GM12878 (cell line): ENCODE measurements at regions not wholly inside any gene's neighbourhood (a gene's known extent, or its start where the extent isn't known, plus 50 kb on each side); places are given as distances from the start of the nearest gene placed in this dataset.

ENCODE experiments used
- ASH2L ChIP-seq: fragments of 300-600, 200-600 bp; sonication (generic); IDR thresholded peaks from 2 replicates; pipeline ENCODE4 v1.6.1; 2017; ENCODE audit warnings: low read depth, mild to moderate bottlenecking, borderline replicate concordance
- CHD1 ChIP-seq: IDR thresholded peaks from 2 replicates; pipeline ENCODE4 v1.6.1; 2012; ENCODE audit warnings: low read depth, low read length, improper control_type of control experiment
- CREM ChIP-seq: IDR thresholded peaks from 2 replicates; pipeline ENCODE4 v1.6.1; 2014; ENCODE audit warnings: antibody characterized with exemption, low read depth
- EZH2 ChIP-seq: IDR thresholded peaks from 2 replicates; pipeline ENCODE4 v1.6.1; 2012; ENCODE audit warnings: low read depth, mild to moderate bottlenecking, control low read depth, inconsistent platforms, low read length, borderline replicate concordance; ENCODE audit not compliant: control insufficient read depth
- HCFC1 ChIP-seq: fragments of 150-350 bp; IDR thresholded peaks from 2 replicates; pipeline ENCODE4 v1.6.1; 2014; ENCODE audit warnings: low read length
- HDAC2 ChIP-seq: fragments of 200-600 bp; sonication (generic); IDR thresholded peaks from 2 replicates; pipeline ENCODE4 v1.6.1; 2017
- HSF1 ChIP-seq: fragments of 150-350 bp; IDR thresholded peaks from 2 replicates; pipeline ENCODE4 v1.6.1; 2014; ENCODE audit warnings: mild to moderate bottlenecking, low read depth, low read length
- NFYB ChIP-seq: IDR thresholded peaks from 2 replicates; pipeline ENCODE4 v1.6.1; 2011; ENCODE audit warnings: low read depth, mild to moderate bottlenecking, low read length, improper control_type of control experiment, moderate library complexity; ENCODE audit not compliant: insufficient read depth
- NKRF ChIP-seq: fragments of 450-650 bp; conservative IDR thresholded peaks from 2 replicates; pipeline ENCODE4 v1.6.1; 2017; ENCODE audit warnings: mild to moderate bottlenecking, moderate library complexity
- POLR2A ChIP-seq: IDR thresholded peaks from 2 replicates; pipeline ENCODE4 v1.6.1; 2011; ENCODE audit warnings: low read depth, mild to moderate bottlenecking, low read length
- PRDM15 ChIP-seq: fragments of 450-650 bp; formaldehyde crosslinking; IDR thresholded peaks from 2 replicates; pipeline ENCODE4 v1.4.0; 2020; ENCODE audit warnings: mild to moderate bottlenecking, moderate library complexity
- RAD21 ChIP-seq: IDR thresholded peaks from 2 replicates; pipeline ENCODE4 v1.6.1; 2011; ENCODE audit warnings: mild to moderate bottlenecking, low read depth, low read length, moderate library complexity; ENCODE audit not compliant: insufficient read depth
- RCOR1 ChIP-seq: conservative IDR thresholded peaks from 2 replicates; pipeline ENCODE4 v1.6.1; 2012; ENCODE audit warnings: low read depth, low read length, improper control_type of control experiment
- RFX5 ChIP-seq: IDR thresholded peaks from 2 replicates; pipeline ENCODE4 v1.6.1; 2011; ENCODE audit warnings: low read depth, low read length, improper control_type of control experiment
- SMAD5 ChIP-seq: IDR thresholded peaks from 2 replicates; pipeline ENCODE4 v1.6.1; 2016; ENCODE audit warnings: antibody characterized with exemption, low read depth
- USF2 ChIP-seq: IDR thresholded peaks from 2 replicates; pipeline ENCODE4 v1.6.1; 2011; ENCODE audit warnings: low read depth, low read length, improper control_type of control experiment, borderline replicate concordance
- ZBTB33 ChIP-seq: fragments of 450-650 bp; IDR thresholded peaks from 2 replicates; pipeline ENCODE4 v1.6.1; 2017; ENCODE audit warnings: mild to moderate bottlenecking
- ZNF207 ChIP-seq: fragments of 450-650 bp; IDR thresholded peaks from 2 replicates; pipeline ENCODE4 v1.6.1; 2014; ENCODE audit warnings: antibody characterized with exemption, mild to moderate bottlenecking, borderline replicate concordance
- ZNF274 ChIP-seq: IDR thresholded peaks from one replicate; pipeline ENCODE4 v1.8.0; 2011; ENCODE audit not compliant: insufficient read length, insufficient read depth

GRCh38 chr2:62344472-62344871 is 148.6 kb downstream of the B3GNT2 start (continued):
- TF ChIP-seq NKRF (no peak), RCOR1 (no peak), RAD21 (no peak), ZNF207 (no peak), USF2 (no peak), RFX5 (no peak), POLR2A (no peak), HCFC1 (no peak), ZBTB33 (no peak), PRDM15 (no peak), HDAC2 (no peak), SMAD5 (no peak), CREM (peak; percentile 83), NFYB (0 out of 2 replicates have a peak, but pooled peaks have one; percentile 43), ZNF274 (no peak), EZH2 (no peak), CHD1 (no peak), HSF1 (no peak), ASH2L (no peak)
